ENCODE measurements at regions not wholly inside any gene's neighbourhood (a gene's known extent, or its start where the extent isn't known, plus 50 kb on each side); places are given as distances from the start of the nearest gene placed in this dataset.

DNA sequence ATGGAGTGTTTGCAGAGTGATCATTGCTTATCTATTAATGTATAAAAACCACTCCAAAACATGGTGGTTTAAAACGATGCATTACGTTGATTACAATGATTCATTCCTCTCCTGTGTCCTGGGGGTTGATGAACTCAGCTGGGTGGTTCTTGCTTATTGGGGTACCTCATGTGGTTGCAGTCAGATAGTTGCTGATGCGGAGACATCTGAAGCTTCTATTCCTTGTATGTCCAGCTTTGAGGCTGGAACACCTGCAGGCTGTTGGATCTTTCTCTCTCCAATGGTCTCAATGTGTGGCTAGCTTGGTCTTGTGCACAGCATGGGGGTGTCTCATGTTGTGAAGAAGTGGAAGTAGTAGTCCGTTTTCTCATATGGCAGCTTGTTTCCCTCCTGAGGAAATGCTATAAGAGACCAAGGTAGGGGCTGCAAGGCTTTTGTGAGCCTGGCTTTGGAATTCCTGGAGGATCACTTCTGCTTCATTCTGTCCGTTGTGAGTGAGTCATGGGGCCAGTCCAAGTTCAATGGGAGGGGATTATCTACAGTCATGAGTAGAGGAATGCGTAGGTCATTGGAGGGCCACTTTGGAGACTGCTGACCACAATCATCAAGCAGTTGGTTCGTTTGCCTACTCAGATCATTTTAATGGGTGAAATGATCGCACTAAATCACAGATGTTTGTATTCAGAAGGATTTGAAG is 601.0 kb downstream of the SLC4A3 start:
- Histone ChIP-seq H3K36me3 (no peaks in the 10 kb centered on the region), H3K27ac (no peak overlapping the region), H3K4me3 (no peak overlapping the region), H3K27me3 (no peaks in the 10 kb centered on the region), H3K9me3 (no peaks in the 10 kb centered on the region), H3K4me1 (no peaks in the 10 kb centered on the region)
- TF ChIP-seq, protein P1, sequence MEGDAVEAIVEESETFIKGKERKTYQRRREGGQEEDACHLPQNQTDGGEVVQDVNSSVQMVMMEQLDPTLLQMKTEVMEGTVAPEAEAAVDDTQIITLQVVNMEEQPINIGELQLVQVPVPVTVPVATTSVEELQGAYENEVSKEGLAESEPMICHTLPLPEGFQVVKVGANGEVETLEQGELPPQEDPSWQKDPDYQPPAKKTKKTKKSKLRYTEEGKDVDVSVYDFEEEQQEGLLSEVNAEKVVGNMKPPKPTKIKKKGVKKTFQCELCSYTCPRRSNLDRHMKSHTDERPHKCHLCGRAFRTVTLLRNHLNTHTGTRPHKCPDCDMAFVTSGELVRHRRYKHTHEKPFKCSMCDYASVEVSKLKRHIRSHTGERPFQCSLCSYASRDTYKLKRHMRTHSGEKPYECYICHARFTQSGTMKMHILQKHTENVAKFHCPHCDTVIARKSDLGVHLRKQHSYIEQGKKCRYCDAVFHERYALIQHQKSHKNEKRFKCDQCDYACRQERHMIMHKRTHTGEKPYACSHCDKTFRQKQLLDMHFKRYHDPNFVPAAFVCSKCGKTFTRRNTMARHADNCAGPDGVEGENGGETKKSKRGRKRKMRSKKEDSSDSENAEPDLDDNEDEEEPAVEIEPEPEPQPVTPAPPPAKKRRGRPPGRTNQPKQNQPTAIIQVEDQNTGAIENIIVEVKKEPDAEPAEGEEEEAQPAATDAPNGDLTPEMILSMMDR (IDR thresholded peaks at IDR 0.05), result no peak
- TF ChIP-seq POLR2A (IDR thresholded peaks at IDR 0.05) (no peak), EP300 (IDR thresholded peaks at IDR 0.05) (no peak)
- no peak for DNase-seq (ENCODE audit: low spot score in 2 of 2)
- 44 to 51% methylated on average over 8 of the region's 8 CpGs for WGBS, 2 donors

DNA sequence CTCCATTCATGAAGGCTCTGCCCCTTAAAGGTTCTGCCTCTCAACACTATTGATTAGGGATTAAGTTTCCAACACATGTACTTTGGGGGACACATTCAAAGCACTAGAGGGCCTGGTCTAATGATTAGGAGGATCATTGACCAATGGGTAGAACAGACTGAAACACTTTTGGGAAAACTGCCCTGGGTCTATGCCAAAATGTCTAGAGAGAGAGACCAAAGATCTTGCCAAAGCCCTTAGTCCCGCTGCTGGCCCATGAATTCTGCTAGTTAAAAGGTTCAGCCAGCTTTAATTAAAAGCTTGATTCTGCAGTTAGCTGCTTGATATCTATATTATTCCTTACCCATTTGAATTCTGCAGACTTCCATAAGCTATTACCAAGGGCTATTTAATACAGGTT is 613.2 kb downstream of the SLC4A3 start:
- 0 to 57% methylated on average over 1 of the region's 1 CpG for WGBS, 2 donors
- Histone ChIP-seq H3K36me3 (no peaks in the 10 kb centered on the region), H3K27ac (no peak overlapping the region), H3K27me3 (no peaks in the 10 kb centered on the region), H3K9me3 (no peaks in the 10 kb centered on the region), H3K4me1 (no peaks in the 10 kb centered on the region), H3K4me3 (no peak overlapping the region)
- no peak for TF ChIP-seq EP300 (IDR thresholded peaks at IDR 0.05)
- TF ChIP-seq POLR2A (IDR thresholded peaks at IDR 0.05), result no peak
- TF ChIP-seq, protein P1 (IDR thresholded peaks at IDR 0.05), result no peak
- DNase-seq (ENCODE audit: low spot score in 2 of 2), result no peak

DNA sequence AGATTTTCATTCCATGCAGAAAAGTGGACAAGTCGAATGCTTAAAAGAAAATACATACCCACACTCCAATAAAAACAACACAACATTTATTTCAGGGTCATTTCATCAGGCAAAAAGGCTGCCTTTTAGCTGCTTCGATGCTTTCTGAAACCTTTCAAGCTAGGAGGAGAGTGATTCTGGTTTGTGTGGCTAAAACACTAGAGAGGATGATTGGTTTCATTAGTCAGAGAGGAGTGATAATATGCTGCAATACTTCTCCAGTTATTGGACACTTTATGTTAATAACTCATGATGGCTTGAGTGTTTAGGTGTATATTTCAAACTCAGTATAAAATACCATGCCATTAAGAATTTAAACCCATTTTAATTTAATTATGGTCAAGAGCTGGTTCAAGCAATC is 614.0 kb downstream of the SLC4A3 start:
- Histone ChIP-seq H3K27me3 (no peaks in the 10 kb centered on the region), H3K4me3 (no peak overlapping the region), H3K36me3 (no peaks in the 10 kb centered on the region), H3K4me1 (no peaks in the 10 kb centered on the region), H3K27ac (no peak overlapping the region), H3K9me3 (no peaks in the 10 kb centered on the region)
- TF ChIP-seq, protein P1 (IDR thresholded peaks at IDR 0.05), result no peak
- TF ChIP-seq EP300 (IDR thresholded peaks at IDR 0.05), result no peak
- no peak for TF ChIP-seq POLR2A (IDR thresholded peaks at IDR 0.05)
- 35 to 44% methylated on average over 2 of the region's 2 CpGs for WGBS, 2 donors
- no peak for DNase-seq (ENCODE audit: low spot score in 2 of 2)

DNA sequence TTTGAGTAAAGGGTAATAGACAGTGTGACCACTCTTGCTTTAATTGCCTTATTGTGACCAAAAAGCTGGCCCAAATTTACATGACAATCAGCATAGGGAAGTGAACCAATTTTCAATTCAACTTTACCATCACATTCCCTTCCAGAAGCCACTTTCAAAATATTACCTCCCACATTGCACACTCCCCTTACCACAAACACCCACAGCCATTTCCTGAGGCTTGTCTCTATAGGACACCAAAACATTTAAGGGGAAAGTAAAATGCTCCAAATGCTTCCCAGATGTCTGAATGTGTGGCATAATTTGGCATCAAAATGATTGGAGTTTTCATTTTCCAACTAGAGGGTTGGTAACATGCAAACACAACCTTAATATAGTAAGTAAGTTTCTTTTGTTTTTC is 616.1 kb downstream of the SLC4A3 start:
- Histone ChIP-seq H3K27ac (no peak overlapping the region), H3K36me3 (no peaks in the 10 kb centered on the region), H3K27me3 (no peaks in the 10 kb centered on the region), H3K4me3 (no peak overlapping the region), H3K4me1 (no peaks in the 10 kb centered on the region), H3K9me3 (no peaks in the 10 kb centered on the region)
- DNase-seq (ENCODE audit: low spot score in 2 of 2), result no peak
- TF ChIP-seq, protein P1 (IDR thresholded peaks at IDR 0.05), result no peak
- no peak for TF ChIP-seq POLR2A (IDR thresholded peaks at IDR 0.05)
- TF ChIP-seq EP300 (IDR thresholded peaks at IDR 0.05), result no peak

DNA sequence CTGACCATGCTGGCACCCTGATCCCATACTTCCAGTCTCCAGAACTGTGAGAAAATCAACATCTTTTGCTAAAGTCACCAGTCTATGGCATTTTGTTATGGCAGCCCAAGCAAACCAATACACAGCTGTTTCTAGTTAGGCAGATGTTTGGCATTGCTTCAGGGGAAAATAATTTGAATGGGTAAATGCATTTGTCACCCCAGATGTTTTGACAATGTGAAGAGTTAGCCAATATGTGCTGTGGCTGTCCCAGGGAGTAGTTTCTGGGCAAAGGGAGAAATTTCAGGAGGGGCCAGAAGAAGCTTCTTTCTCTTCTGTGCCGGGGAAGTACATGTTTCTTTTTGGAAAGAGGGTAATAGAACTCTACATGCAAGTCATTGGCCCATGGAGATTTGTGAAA is 619.0 kb downstream of the SLC4A3 start:
- H3K9me3 ChIP-seq, result no peaks in the 10 kb centered on the region
- 58 to 65% methylated on average over 1 of the region's 1 CpG for WGBS, 2 donors
- H3K4me3 ChIP-seq, result no peak overlapping the region
- H3K27ac ChIP-seq, result no peak overlapping the region
- no peaks in the 10 kb centered on the region for H3K36me3 ChIP-seq
- DNase-seq (ENCODE audit: low spot score in 2 of 2), result no peak
- TF ChIP-seq, protein P1 (IDR thresholded peaks at IDR 0.05), result no peak
- TF ChIP-seq EP300 (IDR thresholded peaks at IDR 0.05), result no peak
- no peak for TF ChIP-seq POLR2A (IDR thresholded peaks at IDR 0.05)
- no peaks in the 10 kb centered on the region for H3K4me1 ChIP-seq
- no peaks in the 10 kb centered on the region for H3K27me3 ChIP-seq
